Hematopoietic multipotent progenitor cell treated with erythropoietin and hydrocortisone succinate and interleukin-3 and kit ligand, for 17 days (in vitro differentiated cells): ENCODE measurements at regions not wholly inside any gene's neighbourhood (a gene's known extent, or its start where the extent isn't known, plus 50 kb on each side); places are given as distances from the start of the nearest gene placed in this dataset.

Source experiments
- DNase-seq: peaks from one replicate; pipeline ENCODE4 v3.0.0-alpha.2; 2015; ENCODE audit warnings: low spot score

GRCh38 chr15:93485438-93486327 lies 396.7 kb upstream of the RGMA start:
- DNase-seq, result no peak

- DNase-seq, result no peak
These were observed 394.9 kb upstream of the RGMA start for GRCh38 chr15:93483923-93484322.

- no peak for DNase-seq
These were observed 393.7 kb upstream of the RGMA start for GRCh38 chr15:93482731-93483130.

GRCh38 chr15:93479715-93480114 lies 390.7 kb upstream of the RGMA start:
- DNase-seq, result no peak

GRCh38 chr15:93478947-93479346 lies 389.9 kb upstream of the RGMA start:
- DNase-seq, result no peak

- DNase-seq, result no peak
These were observed 388.7 kb upstream of the RGMA start for GRCh38 chr15:93477721-93478120.

GRCh38 chr15:93477188-93477587 lies 388.2 kb upstream of the RGMA start:
- DNase-seq, result no peak

GRCh38 chr15:93476491-93477177 lies 387.6 kb upstream of the RGMA start:
- DNase-seq, result no peak

GRCh38 chr15:93474728-93475127 lies 385.7 kb upstream of the RGMA start:
- DNase-seq, result no peak

GRCh38 chr15:93469994-93470393 lies 381.0 kb upstream of the RGMA start:
- no peak for DNase-seq

GRCh38 chr15:93467337-93467736 lies 378.3 kb upstream of the RGMA start:
- no peak for DNase-seq

GRCh38 chr15:93466380-93466779 lies 377.4 kb upstream of the RGMA start:
- no peak for DNase-seq

- DNase-seq, result no peak
These were observed 373.7 kb upstream of the RGMA start for GRCh38 chr15:93462690-93463089.

GRCh38 chr15:93460717-93461116 lies 371.7 kb upstream of the RGMA start:
- DNase-seq, result no peak

- no peak for DNase-seq
These were observed 370.4 kb upstream of the RGMA start for GRCh38 chr15:93459396-93459795.

- no peak for DNase-seq
These were observed 369.6 kb upstream of the RGMA start for GRCh38 chr15:93458597-93458996.

GRCh38 chr15:93454788-93455187 lies 365.8 kb upstream of the RGMA start:
- no peak for DNase-seq

GRCh38 chr15:93452537-93453211 lies 363.7 kb upstream of the RGMA start:
- DNase-seq, result no peak

- no peak for DNase-seq
These were observed 362.8 kb upstream of the RGMA start for GRCh38 chr15:93451822-93452221.

- DNase-seq, result no peak
These were observed 362.3 kb upstream of the RGMA start for GRCh38 chr15:93451265-93451664.

GRCh38 chr15:93449798-93450197 lies 360.8 kb upstream of the RGMA start:
- DNase-seq, result no peak

- no peak for DNase-seq
These were observed 349.3 kb upstream of the RGMA start for GRCh38 chr15:93438310-93438709.

GRCh38 chr15:93432474-93432873 lies 343.5 kb upstream of the RGMA start:
- no peak for DNase-seq
